C4-2B (cell line): ENCODE measurements at regions not wholly inside any gene's neighbourhood (a gene's known extent, or its start where the extent isn't known, plus 50 kb on each side); places are given as distances from the start of the nearest gene placed in this dataset.

Experiments used
- ZFX ChIP-seq: fragments of 450-650 bp; IDR thresholded peaks from 2 replicates; pipeline ENCODE4 v1.6.1; 2017
- TF ChIP-seq, protein P1 (sequence below): fragments of 450-650 bp; conservative IDR thresholded peaks from 2 replicates; pipeline ENCODE4 v1.5.1; 2017; ENCODE audit warnings: mild to moderate bottlenecking

DNA sequence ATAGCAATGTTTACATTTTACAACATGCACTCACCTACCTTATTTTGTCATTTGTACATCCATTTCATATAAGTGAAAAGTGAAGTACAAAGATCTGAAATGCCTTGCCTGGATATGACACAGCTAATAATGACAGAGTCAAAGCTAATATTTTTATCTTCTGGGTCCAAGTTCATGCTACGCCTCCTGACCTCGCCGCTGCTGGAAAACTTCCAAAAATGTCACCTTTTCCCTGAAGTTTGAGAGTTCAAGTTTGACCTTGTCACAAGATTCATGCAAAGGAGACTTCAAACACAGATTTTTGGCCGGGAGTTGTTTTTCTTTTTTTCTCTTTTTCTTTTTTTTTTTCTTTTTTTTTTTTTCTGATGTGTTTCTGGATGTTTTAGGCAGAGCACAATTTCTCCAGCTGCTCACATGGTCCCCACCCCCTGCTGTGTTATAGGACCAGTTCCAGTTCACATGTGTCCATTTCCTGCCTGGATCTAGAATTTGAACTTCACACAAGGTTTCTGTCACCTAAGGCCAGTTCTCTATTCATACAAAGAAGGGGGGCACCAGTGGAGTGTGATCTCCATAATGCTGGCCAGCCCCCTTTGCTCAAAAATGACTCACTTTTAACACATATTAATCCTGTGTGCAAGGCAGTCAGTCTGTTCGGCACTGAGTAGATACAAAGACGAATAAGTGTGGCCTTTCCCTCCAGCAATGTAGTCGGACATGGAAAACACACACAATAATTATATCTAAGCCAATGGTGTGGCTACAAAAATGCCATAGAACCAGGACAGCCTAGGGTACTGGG, 546.8 kb downstream of the BUD13 start:
- TF ChIP-seq, protein P1, sequence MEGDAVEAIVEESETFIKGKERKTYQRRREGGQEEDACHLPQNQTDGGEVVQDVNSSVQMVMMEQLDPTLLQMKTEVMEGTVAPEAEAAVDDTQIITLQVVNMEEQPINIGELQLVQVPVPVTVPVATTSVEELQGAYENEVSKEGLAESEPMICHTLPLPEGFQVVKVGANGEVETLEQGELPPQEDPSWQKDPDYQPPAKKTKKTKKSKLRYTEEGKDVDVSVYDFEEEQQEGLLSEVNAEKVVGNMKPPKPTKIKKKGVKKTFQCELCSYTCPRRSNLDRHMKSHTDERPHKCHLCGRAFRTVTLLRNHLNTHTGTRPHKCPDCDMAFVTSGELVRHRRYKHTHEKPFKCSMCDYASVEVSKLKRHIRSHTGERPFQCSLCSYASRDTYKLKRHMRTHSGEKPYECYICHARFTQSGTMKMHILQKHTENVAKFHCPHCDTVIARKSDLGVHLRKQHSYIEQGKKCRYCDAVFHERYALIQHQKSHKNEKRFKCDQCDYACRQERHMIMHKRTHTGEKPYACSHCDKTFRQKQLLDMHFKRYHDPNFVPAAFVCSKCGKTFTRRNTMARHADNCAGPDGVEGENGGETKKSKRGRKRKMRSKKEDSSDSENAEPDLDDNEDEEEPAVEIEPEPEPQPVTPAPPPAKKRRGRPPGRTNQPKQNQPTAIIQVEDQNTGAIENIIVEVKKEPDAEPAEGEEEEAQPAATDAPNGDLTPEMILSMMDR, result no peak
- TF ChIP-seq ZFX, result no peak
